CD14-positive monocyte (primary cell): ENCODE measurements at regions not wholly inside any gene's neighbourhood (a gene's known extent, or its start where the extent isn't known, plus 50 kb on each side); places are given as distances from the start of the nearest gene placed in this dataset.
"Not testable (repeated sequence)": the region's sequence is repeated elsewhere in the genome, so short reads cannot be mapped to it uniquely, and the experiment has no call there.

Experiments
- DNase-seq, 3 donors: peaks; one replicate each; pipeline ENCODE4 v3.0.0-alpha.2; 2011 to 2022
- H2AFZ ChIP-seq: 2 replicates; pipeline ENCODE4 v1.6.0; 2012; ENCODE audit warnings: mild to moderate bottlenecking, low read depth, low read length, inconsistent platforms; ENCODE audit not compliant: insufficient read depth, poor library complexity, severe bottlenecking
- H3K27ac ChIP-seq, 2 donors: 1 replicate in 1 of 2; 2 replicates in 1 of 2; pipeline ENCODE4 v1.5.1; 2012 to 2013; ENCODE audit warnings: low read length in 2 of 2, control low read depth in 1 of 2, inconsistent platforms in 1 of 2, low read depth in 1 of 2, mild to moderate bottlenecking in 1 of 2
- H3K27me3 ChIP-seq, 2 donors: one replicate each; pipeline versions ENCODE4 v1.6.0 to v1.6.1; 2011 to 2013; ENCODE audit warnings: low read length in 2 of 2; ENCODE audit not compliant: control insufficient read depth in 2 of 2, insufficient read depth in 2 of 2
- H3K36me3 ChIP-seq, 2 donors: replicated peaks in 1 of 2; 1 replicate in 1 of 2; 2 replicates in 1 of 2; pipeline versions ENCODE4 v1.5.1 to v1.6.1; 2012 to 2013; ENCODE audit warnings: low read length in 2 of 2, control low read depth in 1 of 2, inconsistent platforms in 1 of 2, mild to moderate bottlenecking in 1 of 2; ENCODE audit not compliant: insufficient read depth in 2 of 2, control insufficient read depth in 1 of 2
- H3K4me1 ChIP-seq, 2 donors: 1 replicate in 1 of 2; 2 replicates in 1 of 2; pipeline versions ENCODE4 v1.5.1 to v1.6.1; 2012 to 2013; ENCODE audit warnings: low read length in 2 of 2, control low read depth in 1 of 2, inconsistent platforms in 1 of 2, mild to moderate bottlenecking in 1 of 2, moderate library complexity in 1 of 2; ENCODE audit not compliant: insufficient read depth in 2 of 2, control insufficient read depth in 1 of 2
- H3K4me2 ChIP-seq: replicated peaks from 2 replicates; pipeline ENCODE3; 2012; ENCODE audit warnings: low read length, moderate library complexity, mild to moderate bottlenecking; ENCODE audit not compliant: poor library complexity, severe bottlenecking; ENCODE audit errors: extremely low read depth
- H3K4me3 ChIP-seq, 3 experiments: fragments of 200-600 bp in 1 of 3; sonication (generic) in 1 of 3; replicated peaks in 1 of 3; 1 replicate in 2 of 3; 2 replicates in 1 of 3; pipeline ENCODE4 v1.5.1; 2011 to 2013; ENCODE audit warnings: low read length in 3 of 3, mild to moderate bottlenecking in 3 of 3, control low read depth in 2 of 3, low read depth in 2 of 3, inconsistent platforms in 1 of 3, moderate library complexity in 1 of 3
- H3K79me2 ChIP-seq: 2 replicates; pipeline ENCODE4 v1.6.0; 2012; ENCODE audit warnings: mild to moderate bottlenecking, control low read depth, inconsistent platforms, low read length, moderate library complexity; ENCODE audit not compliant: insufficient read depth
- H3K9ac ChIP-seq: 2 replicates; pipeline ENCODE4 v1.6.0; 2017; ENCODE audit warnings: low read length, mild to moderate bottlenecking; ENCODE audit not compliant: insufficient read depth, poor library complexity, severe bottlenecking
- H3K9me3 ChIP-seq, 2 donors: replicated peaks in 1 of 2; 1 replicate in 1 of 2; 2 replicates in 1 of 2; pipeline versions ENCODE4 v1.5.1 to v1.6.1; 2012 to 2013; ENCODE audit warnings: low read length in 2 of 2, control low read depth in 1 of 2; ENCODE audit not compliant: control insufficient read depth in 1 of 2, insufficient read depth in 1 of 2
- H4K20me1 ChIP-seq: 2 replicates; pipeline ENCODE4 v1.6.0; 2012; ENCODE audit warnings: mild to moderate bottlenecking, low read length, control low read depth, moderate library complexity; ENCODE audit not compliant: insufficient read depth
- H3K27ac Mint-ChIP-seq, 7 donors: one replicate each; pipeline ENCODE4 v1.8.0; 2020; ENCODE audit warnings: mild to moderate bottlenecking in 7 of 7, mixed read lengths in 7 of 7, moderate library complexity in 6 of 7, inconsistent platforms in 2 of 7
- H3K27me3 Mint-ChIP-seq, 3 donors: one replicate each; pipeline ENCODE4 v1.8.0; 2021 to 2022; ENCODE audit warnings: low read depth in 3 of 3, mild to moderate bottlenecking in 3 of 3, mixed read lengths in 3 of 3, moderate library complexity in 3 of 3, inconsistent platforms in 1 of 3
- H3K36me3 Mint-ChIP-seq, 2 donors: one replicate each; pipeline ENCODE4 v1.8.0; 2020; ENCODE audit warnings: mixed read lengths in 2 of 2, inconsistent platforms in 1 of 2, mild to moderate bottlenecking in 1 of 2
- H3K4me1 Mint-ChIP-seq: one replicate; pipeline ENCODE4 v1.8.0; 2020; ENCODE audit warnings: mild to moderate bottlenecking, mixed read lengths
- H3K4me3 Mint-ChIP-seq, 2 donors: one replicate each; pipeline ENCODE4 v1.8.0; 2020; ENCODE audit warnings: mild to moderate bottlenecking in 2 of 2, mixed read lengths in 2 of 2, moderate library complexity in 1 of 2
- H3K9me3 Mint-ChIP-seq, 7 donors: one replicate each; pipeline ENCODE4 v1.8.0; 2020 to 2022; ENCODE audit warnings: mixed read lengths in 7 of 7, mild to moderate bottlenecking in 6 of 7, moderate library complexity in 6 of 7, inconsistent platforms in 2 of 7
- WGBS: methylation state at CpG from one replicate; pipeline ENCODE4 v1.1.5; 2013; ENCODE audit warnings: missing lambda C conversion rate; ENCODE audit not compliant: insufficient coverage; 5-methylcytosine and 5-hydroxymethylcytosine counted together
- intact Hi-C, 2 donors: fragments of 100-400 bp; cut with micrococcal nuclease; formaldehyde crosslinking; loops; one replicate each; pipeline versions ENCODE4 v1.15.0 to v1.15.1; 2023
- TF ChIP-seq, protein P1 (sequence below): fragments of 200-600 bp; IDR thresholded peaks from one replicate; pipeline ENCODE4 v1.8.0; 2022; ENCODE audit warnings: antibody characterized with exemption, mild to moderate bottlenecking

DNA sequence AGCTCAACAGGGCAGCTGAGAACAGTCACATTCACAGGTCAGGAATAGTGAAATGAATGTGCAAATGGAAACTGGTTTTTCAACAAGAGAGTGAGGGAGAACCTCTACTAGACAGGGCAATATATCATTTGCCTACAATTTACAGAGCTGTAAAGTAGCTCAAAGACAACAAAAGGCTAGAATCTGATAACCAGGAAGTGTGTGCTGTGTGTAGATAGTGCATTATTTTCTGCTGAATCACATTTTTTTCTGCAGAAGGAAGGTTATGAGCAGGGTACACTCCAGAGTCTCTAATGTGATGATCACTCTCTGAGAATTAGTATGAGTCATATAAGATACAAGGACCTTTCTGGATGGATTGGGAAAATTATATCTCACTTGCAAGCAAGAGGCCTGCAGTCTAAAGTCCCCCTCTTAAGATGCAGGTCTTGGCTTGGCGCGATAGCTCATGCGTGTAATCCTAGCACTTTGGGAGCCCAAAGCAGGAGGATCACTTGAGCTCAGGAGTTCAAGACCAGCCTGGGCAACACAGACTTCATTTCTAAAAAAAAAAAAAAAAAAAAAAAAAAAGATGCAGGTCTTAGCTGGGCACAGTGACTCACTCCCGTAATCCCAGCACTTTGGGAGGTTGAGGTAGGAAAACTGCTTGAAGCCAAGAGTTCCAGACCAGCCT, 59.9 kb upstream of the COBL start:
- Histone ChIP-seq H3K79me2 (no peaks in the 10 kb centered on the region), H3K9me3 (no peaks in the 10 kb centered on the region), H3K27me3 (no peaks in the 10 kb centered on the region), H4K20me1 (no peaks in the 10 kb centered on the region), H3K9ac (no peak overlapping the region), H3K4me3 (no peak overlapping the region), H3K27ac (no peak overlapping the region), H3K4me2 (no peak overlapping the region), H3K36me3 (no peaks in the 10 kb centered on the region), H2AFZ (no peak overlapping the region), H3K4me1 (no peaks in the 10 kb centered on the region)
- TF ChIP-seq, protein P1, sequence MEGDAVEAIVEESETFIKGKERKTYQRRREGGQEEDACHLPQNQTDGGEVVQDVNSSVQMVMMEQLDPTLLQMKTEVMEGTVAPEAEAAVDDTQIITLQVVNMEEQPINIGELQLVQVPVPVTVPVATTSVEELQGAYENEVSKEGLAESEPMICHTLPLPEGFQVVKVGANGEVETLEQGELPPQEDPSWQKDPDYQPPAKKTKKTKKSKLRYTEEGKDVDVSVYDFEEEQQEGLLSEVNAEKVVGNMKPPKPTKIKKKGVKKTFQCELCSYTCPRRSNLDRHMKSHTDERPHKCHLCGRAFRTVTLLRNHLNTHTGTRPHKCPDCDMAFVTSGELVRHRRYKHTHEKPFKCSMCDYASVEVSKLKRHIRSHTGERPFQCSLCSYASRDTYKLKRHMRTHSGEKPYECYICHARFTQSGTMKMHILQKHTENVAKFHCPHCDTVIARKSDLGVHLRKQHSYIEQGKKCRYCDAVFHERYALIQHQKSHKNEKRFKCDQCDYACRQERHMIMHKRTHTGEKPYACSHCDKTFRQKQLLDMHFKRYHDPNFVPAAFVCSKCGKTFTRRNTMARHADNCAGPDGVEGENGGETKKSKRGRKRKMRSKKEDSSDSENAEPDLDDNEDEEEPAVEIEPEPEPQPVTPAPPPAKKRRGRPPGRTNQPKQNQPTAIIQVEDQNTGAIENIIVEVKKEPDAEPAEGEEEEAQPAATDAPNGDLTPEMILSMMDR: no peak
- H3K27me3 Mint-ChIP-seq: peaks cover 0 to 3% (median 0%) of the 10 kb centered on the region in 3 donors
- no peak overlapping the region for H3K27ac Mint-ChIP-seq
- H3K9me3 Mint-ChIP-seq: peaks cover 0 to 6% (median 2%) of the 10 kb centered on the region in 7 donors
- no peak for DNase-seq
- WGBS: 100% methylated on average over 3 of the region's 4 CpGs
- intact Hi-C loops: no loop called here
- H3K4me1 Mint-ChIP-seq: peaks cover 5% of the 10 kb centered on the region
- no peak overlapping the region for H3K4me3 Mint-ChIP-seq
- H3K36me3 Mint-ChIP-seq: no peaks in the 10 kb centered on the region

DNA sequence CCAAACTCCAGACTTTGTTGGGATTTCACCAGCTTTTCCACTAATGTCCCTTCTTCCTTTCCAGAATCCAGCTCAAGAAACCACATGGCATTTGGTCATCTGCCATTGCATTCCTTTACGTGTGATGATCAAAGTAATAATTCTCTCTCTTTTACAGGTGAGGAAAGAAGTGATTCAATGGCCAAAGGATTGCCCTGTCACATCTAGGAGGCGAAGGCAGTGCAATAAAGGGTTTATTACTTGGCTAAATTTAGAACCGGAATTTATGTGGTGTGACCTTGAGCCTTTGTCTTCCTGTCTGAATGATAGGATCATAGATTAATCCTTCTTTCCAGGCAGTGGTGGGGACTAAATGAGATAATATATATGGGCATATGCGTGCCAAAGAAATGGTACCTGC, 58.3 kb upstream of the COBL start:
- H3K79me2 ChIP-seq: no peaks in the 10 kb centered on the region
- no peak overlapping the region for H3K4me3 ChIP-seq
- no peak overlapping the region for H3K4me2 ChIP-seq
- H2AFZ ChIP-seq: no peak overlapping the region
- TF ChIP-seq, protein P1: no peak
- H3K36me3 ChIP-seq: no peaks in the 10 kb centered on the region
- H3K36me3 Mint-ChIP-seq: no peaks in the 10 kb centered on the region
- no peak overlapping the region for H3K27ac ChIP-seq
- no CpG with 5 or more reads among the region's 4 CpGs for WGBS
- no peaks in the 10 kb centered on the region for H3K9me3 ChIP-seq
- H3K4me3 Mint-ChIP-seq: no peak overlapping the region
- H3K4me1 Mint-ChIP-seq: no peaks in the 10 kb centered on the region
- DNase-seq: no peak
- H3K27me3 ChIP-seq: no peaks in the 10 kb centered on the region
- no peaks in the 10 kb centered on the region for H4K20me1 ChIP-seq
- no peaks in the 10 kb centered on the region for H3K4me1 ChIP-seq
- H3K27me3 Mint-ChIP-seq: peaks cover 0 to 3% (median 0%) of the 10 kb centered on the region in 3 donors
- intact Hi-C loops: no loop called here
- no peak overlapping the region for H3K9ac ChIP-seq
- H3K9me3 Mint-ChIP-seq: peaks cover 0 to 6% (median 2%) of the 10 kb centered on the region in 7 donors
- H3K27ac Mint-ChIP-seq: no peak overlapping the region

DNA sequence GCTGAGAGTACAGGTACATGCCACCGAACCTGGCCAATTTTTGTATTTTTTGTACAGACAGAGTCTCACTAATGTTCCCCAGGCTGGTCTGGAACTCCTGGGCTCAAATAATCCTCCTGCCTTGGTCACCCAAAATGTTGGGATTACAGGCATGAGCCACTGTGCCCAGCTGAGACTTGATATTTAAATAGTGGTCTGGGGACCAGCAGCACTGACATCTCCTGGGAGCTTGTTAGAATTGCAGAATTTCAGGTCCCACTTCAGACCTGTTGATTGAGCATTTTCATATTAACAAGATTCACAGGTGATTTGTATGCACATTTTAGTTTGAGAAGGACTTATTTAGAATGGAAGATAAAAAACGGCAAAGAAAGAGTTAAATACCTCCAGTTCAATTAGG, 57.0 kb upstream of the COBL start:
- H3K4me3 Mint-ChIP-seq, H2AFZ ChIP-seq, H3K79me2 ChIP-seq, H3K36me3 Mint-ChIP-seq, H3K4me2 ChIP-seq, H3K36me3 ChIP-seq, H3K9me3 ChIP-seq, H3K9me3 Mint-ChIP-seq, H3K27ac ChIP-seq, intact Hi-C loops, H3K27ac Mint-ChIP-seq, H3K4me1 ChIP-seq, H3K4me3 ChIP-seq, H3K9ac ChIP-seq, H3K27me3 ChIP-seq, H3K27me3 Mint-ChIP-seq, DNase-seq, H4K20me1 ChIP-seq, H3K4me1 Mint-ChIP-seq: not testable (repeated sequence)
- WGBS: no CpG with 5 or more reads among the region's 2 CpGs
